ENCODE measurements at regions not wholly inside any gene's neighbourhood (a gene's known extent, or its start where the extent isn't known, plus 50 kb on each side); places are given as distances from the start of the nearest gene placed in this dataset.

- no peaks in the 10 kb centered on the region for H3K9me3 ChIP-seq (ENCODE audit: low read length)
- H3K36me3 ChIP-seq (ENCODE audit: insufficient read depth, low read length), result no peaks in the 10 kb centered on the region
- H4K20me1 ChIP-seq (ENCODE audit: insufficient read depth, low read length), result no peaks in the 10 kb centered on the region
- no peaks in the 10 kb centered on the region for H3K27me3 ChIP-seq (ENCODE audit: insufficient read depth, low read length)
- H3F3A ChIP-seq (ENCODE audit: insufficient read depth, low read length), result no peaks in the 10 kb centered on the region
- H3K9ac ChIP-seq (ENCODE audit: low read length), result no peak overlapping the region
- H3K9me2 ChIP-seq (ENCODE audit: low read depth, low read length), result no peaks in the 10 kb centered on the region
- H3K4me2 ChIP-seq (ENCODE audit: low read length), result no peak overlapping the region
- no peak overlapping the region for H3K4me3 ChIP-seq (ENCODE audit: low read depth, low read length, poor library complexity, severe bottlenecking)
- H3K27ac ChIP-seq (ENCODE audit: low read depth, low read length, poor library complexity, severe bottlenecking), result no peak overlapping the region
- no peak overlapping the region for H2AFZ ChIP-seq (ENCODE audit: low read length)
- no peaks in the 10 kb centered on the region for H3K4me1 ChIP-seq (ENCODE audit: insufficient read depth, low read length, severe bottlenecking)
- H3K79me2 ChIP-seq (ENCODE audit: insufficient read depth, low read length), result no peaks in the 10 kb centered on the region
- TF ChIP-seq, protein P1, sequence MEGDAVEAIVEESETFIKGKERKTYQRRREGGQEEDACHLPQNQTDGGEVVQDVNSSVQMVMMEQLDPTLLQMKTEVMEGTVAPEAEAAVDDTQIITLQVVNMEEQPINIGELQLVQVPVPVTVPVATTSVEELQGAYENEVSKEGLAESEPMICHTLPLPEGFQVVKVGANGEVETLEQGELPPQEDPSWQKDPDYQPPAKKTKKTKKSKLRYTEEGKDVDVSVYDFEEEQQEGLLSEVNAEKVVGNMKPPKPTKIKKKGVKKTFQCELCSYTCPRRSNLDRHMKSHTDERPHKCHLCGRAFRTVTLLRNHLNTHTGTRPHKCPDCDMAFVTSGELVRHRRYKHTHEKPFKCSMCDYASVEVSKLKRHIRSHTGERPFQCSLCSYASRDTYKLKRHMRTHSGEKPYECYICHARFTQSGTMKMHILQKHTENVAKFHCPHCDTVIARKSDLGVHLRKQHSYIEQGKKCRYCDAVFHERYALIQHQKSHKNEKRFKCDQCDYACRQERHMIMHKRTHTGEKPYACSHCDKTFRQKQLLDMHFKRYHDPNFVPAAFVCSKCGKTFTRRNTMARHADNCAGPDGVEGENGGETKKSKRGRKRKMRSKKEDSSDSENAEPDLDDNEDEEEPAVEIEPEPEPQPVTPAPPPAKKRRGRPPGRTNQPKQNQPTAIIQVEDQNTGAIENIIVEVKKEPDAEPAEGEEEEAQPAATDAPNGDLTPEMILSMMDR (IDR thresholded peaks at IDR 0.05; ENCODE audit: low read length), result no peak
- no peak for TF ChIP-seq EZH2 (IDR thresholded peaks at IDR 0.05; ENCODE audit: borderline replicate concordance, low read length)
Observed at GRCh38 chr5:103624035-103624480, 61.5 kb upstream of the NUDT12 start.

- no peaks in the 10 kb centered on the region for H3K4me1 ChIP-seq (ENCODE audit: insufficient read depth, low read length, severe bottlenecking)
- no peaks in the 10 kb centered on the region for H3K79me2 ChIP-seq (ENCODE audit: insufficient read depth, low read length)
- no peaks in the 10 kb centered on the region for H3K36me3 ChIP-seq (ENCODE audit: insufficient read depth, low read length)
- no peaks in the 10 kb centered on the region for H3K9me2 ChIP-seq (ENCODE audit: low read depth, low read length)
- H3K27ac ChIP-seq (ENCODE audit: low read depth, low read length, poor library complexity, severe bottlenecking), result no peak overlapping the region
- no peak overlapping the region for H3K4me2 ChIP-seq (ENCODE audit: low read length)
- H3K9me3 ChIP-seq (ENCODE audit: low read length), result no peaks in the 10 kb centered on the region
- no peaks in the 10 kb centered on the region for H3K27me3 ChIP-seq (ENCODE audit: insufficient read depth, low read length)
- no peak overlapping the region for H3K4me3 ChIP-seq (ENCODE audit: low read depth, low read length, poor library complexity, severe bottlenecking)
- H4K20me1 ChIP-seq (ENCODE audit: insufficient read depth, low read length), result no peaks in the 10 kb centered on the region
- H3F3A ChIP-seq (ENCODE audit: insufficient read depth, low read length), result no peaks in the 10 kb centered on the region
- TF ChIP-seq, protein P1 (IDR thresholded peaks at IDR 0.05; ENCODE audit: low read length), result no peak
- no peak for TF ChIP-seq EZH2 (IDR thresholded peaks at IDR 0.05; ENCODE audit: borderline replicate concordance, low read length)
- no peak overlapping the region for H3K9ac ChIP-seq (ENCODE audit: low read length)
- H2AFZ ChIP-seq (ENCODE audit: low read length), result no peak overlapping the region
Observed at GRCh38 chr5:103623425-103623824, 60.8 kb upstream of the NUDT12 start.

DNA sequence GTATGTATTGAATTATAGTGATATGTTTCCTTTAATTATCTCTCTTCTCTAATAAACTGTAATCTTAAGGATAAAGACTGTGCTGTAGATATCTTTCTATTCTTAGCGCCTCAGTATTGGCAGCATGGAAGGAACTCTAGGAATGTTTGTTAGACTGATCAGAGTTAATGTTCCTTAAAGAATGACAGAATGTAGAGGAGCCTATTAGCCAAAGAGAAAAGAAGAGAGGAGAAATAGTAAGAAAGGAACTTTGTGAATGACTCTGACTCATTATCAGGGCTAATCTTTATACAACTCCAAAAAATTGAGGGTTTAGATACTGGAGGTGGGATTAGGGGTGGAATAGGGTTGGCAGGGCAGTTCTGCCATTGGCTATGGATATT is 59.0 kb upstream of the NUDT12 start:
- Histone ChIP-seq H3K9ac (ENCODE audit: low read length) (no peak overlapping the region), H3K4me1 (ENCODE audit: insufficient read depth, low read length, severe bottlenecking) (no peaks in the 10 kb centered on the region), H3K79me2 (ENCODE audit: insufficient read depth, low read length) (no peaks in the 10 kb centered on the region), H3F3A (ENCODE audit: insufficient read depth, low read length) (no peaks in the 10 kb centered on the region), H3K4me3 (ENCODE audit: low read depth, low read length, poor library complexity, severe bottlenecking) (no peak overlapping the region), H3K9me3 (ENCODE audit: low read length) (no peaks in the 10 kb centered on the region), H3K4me2 (ENCODE audit: low read length) (no peak overlapping the region), H3K9me2 (ENCODE audit: low read depth, low read length) (no peaks in the 10 kb centered on the region), H2AFZ (ENCODE audit: low read length) (no peak overlapping the region), H3K27ac (ENCODE audit: low read depth, low read length, poor library complexity, severe bottlenecking) (no peak overlapping the region), H3K36me3 (ENCODE audit: insufficient read depth, low read length) (no peaks in the 10 kb centered on the region), H3K27me3 (ENCODE audit: insufficient read depth, low read length) (no peaks in the 10 kb centered on the region), H4K20me1 (ENCODE audit: insufficient read depth, low read length) (no peaks in the 10 kb centered on the region)
- TF ChIP-seq, protein P1 (IDR thresholded peaks at IDR 0.05; ENCODE audit: low read length), result no peak
- TF ChIP-seq EZH2 (IDR thresholded peaks at IDR 0.05; ENCODE audit: borderline replicate concordance, low read length), result no peak
